Activated CD8-positive, alpha-beta memory T cell treated with anti-CD3 and anti-CD28 coated beads for 24 hours (primary cell): ENCODE measurements at regions not wholly inside any gene's neighbourhood (a gene's known extent, or its start where the extent isn't known, plus 50 kb on each side); places are given as distances from the start of the nearest gene placed in this dataset.
"Not testable (repeated sequence)": the region's sequence is repeated elsewhere in the genome, so short reads cannot be mapped to it uniquely, and the experiment has no call there.

Source experiments
- DNase-seq: peaks from one replicate; pipeline ENCODE4 v3.0.0-alpha.2; 2020

GRCh38 chr5:82886911-82887310 is 190.3 kb downstream of the TMEM167A start:
- no peak for DNase-seq

DNA sequence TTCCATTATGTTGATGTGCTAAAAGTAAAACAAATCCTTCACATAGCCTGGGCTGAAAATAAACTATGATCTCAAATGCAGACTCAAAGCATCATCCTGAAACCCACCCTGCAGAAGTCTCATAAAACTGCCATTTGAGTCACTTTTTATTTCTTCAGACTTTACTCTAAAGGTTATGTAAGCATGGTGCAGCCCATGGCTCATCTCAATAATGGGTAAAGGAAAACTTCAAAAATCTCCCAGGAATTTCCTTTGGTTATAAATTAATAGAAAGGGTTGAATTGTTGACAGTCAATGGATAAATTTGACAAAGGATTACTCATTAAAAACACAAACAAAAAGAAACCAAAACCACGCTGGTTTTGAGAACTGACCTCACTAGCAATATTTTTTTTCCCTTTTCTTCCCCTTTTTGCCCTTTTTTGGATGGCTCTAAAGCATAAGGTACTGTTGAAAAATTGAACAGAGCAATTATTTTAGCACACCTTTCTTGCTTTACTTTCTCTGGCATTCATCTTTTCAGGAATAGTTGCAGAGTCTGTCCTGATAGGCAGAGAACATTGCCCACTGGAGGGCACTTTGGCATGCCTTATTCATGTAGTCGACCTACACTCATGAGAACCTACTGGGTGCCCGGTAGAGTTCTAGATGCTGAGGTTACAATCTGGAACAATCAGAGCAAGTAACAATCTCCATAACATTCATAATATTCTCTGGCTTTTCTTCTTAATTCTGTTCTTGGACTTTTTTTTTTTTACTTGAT is 191.4 kb downstream of the TMEM167A start:
- no peak for DNase-seq

DNA sequence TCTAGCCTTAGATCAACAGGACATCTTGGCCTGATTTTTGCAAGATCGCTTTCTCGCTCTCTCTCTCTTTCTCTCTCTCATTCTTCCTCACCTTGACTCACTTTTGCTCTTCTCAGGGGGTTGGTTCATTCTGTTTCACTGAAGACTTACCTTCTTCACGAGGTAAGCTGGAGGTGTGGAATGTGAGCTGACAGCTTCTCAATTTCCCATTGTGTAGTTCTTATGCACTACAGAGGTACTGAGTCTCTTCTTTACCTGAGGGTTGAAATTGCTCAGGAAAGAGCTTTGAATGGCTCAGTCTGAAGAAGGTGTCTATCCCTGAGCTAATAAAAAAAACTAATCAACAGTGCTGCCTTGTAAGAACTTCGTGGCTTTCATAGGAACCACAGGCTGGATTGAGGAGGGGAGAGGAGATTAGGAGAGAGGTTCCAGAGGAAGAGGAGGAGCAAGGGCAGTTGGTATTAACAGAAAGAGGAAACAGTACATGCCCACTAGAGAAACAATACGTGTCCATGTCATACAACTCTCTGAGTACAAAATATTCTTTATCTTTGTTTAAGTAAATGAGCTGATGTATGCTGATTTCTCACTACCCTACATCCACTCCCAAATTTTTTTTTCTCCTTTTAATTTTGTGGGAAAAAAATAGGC is 192.2 kb downstream of the TMEM167A start:
- no peak for DNase-seq

GRCh38 chr5:82882316-82882715 is 194.9 kb downstream of the TMEM167A start:
- no peak for DNase-seq

DNA sequence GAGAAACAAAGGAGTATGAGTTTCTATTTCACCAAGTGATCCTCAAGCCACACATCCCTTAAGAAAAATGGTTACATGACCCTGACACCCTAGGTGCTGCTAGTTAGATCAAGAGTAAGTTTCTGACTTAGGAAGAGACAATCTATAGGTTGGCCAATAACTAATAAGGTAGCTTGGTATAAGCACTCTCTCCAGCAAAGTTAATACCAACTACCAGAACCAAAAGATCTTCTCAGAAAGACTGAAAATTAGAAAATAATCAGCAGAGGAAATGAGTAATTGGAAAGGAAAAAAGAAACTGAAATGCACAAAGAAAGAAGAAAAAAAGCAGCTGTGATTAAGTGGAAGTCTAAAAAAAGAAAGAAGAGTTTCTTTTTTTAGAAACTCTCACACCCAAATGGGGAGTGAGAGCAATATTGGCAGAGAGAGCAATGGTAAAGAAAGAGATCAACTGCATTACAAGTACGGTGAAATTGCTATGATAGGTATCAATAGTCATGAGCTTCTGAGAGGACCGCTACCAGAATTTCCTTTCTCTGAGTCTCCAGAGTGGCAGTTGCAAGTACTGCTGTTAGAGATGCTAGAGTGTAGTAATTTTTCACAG is 195.5 kb downstream of the TMEM167A start:
- no peak for DNase-seq

DNA sequence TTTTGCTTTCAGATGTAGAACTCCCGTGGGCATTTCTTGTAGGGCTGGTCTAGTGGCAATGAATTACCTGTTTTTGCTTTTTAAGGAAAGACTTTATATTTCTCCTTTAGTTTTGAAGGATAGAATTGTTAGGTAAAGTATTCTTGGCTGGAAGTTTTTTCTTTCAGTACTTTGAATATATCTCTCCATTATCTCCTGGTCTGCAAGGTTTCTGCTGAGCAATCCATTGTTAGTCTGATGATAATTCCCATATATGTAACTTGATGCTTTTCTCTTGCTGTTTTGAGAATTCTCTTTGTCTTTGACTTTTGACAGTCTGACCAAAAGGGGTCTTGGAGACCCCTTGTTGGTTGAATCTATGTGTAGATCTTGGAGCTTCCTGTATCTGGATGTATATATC is 198.1 kb downstream of the TMEM167A start:
- no peak for DNase-seq

- DNase-seq = no peak
Observed at GRCh38 chr5:82873452-82873851, 203.7 kb downstream of the TMEM167A start.

DNA sequence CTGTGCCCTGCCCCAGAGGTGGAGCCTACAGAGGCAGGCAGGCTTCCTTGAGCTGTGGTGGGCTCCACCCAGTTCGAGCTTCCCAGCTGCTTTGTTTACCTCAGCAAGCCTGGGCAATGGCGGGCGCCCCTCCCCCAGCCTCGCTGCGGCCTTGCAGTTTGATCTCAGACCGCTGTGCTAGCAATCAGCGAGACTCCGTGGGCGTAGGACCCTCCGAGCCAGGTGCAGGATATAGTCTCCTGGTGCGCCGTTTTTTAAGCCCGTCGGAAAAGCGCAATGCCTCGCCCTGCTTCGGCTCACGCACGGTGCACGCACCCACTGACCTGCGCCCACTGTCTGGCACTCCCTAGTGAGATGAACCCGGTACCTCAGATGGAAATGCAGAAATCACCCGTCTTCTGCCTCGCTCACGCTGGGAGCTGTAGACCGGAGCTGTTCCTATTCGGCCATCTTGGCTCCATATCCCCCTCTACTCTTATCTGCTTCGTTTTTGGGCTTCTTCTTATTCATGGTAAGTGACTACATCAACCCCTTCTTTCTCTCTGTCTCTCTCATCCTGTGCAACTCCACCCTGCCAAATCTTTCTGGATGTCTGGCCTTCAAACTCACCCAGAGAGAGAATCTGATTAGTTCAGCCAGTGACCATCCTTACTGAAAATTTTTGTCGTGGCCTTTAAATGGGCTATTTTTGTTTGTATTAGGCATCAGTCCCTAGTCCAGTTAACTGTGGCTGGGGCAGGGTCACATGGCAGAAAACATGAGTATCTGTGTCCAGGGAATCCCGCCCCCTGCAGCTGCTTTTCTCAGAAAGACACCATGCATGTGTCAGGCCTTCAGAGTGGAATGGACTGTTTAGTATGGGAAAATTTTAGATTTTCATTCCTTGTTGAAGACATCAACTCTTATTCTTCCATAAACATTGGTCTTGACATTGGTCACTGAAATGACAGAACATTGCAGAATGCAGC is 204.6 kb downstream of the TMEM167A start:
- not testable (repeated sequence) for DNase-seq

DNA sequence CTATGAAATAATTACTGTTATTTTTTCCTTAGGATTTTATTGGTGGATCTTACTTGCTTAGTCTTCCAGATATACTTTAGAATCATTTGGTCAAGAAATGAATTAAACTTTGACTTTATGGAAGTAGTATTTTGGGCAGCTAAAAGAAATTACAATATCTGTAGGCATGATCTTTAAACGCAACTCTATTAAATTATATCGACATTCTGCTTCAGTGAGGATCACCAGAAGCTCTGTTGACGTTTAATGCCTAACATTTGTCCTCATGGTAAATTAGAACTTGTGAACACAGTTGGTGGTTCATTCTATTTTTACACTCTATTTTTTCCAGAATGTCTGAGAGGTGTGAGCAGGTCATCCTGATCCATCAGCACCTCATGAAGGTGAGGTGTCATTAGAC is 211.6 kb downstream of the TMEM167A start:
- DNase-seq = no peak

- DNase-seq = no peak
Observed at GRCh38 chr5:82863266-82863665, 213.9 kb downstream of the TMEM167A start.

DNA sequence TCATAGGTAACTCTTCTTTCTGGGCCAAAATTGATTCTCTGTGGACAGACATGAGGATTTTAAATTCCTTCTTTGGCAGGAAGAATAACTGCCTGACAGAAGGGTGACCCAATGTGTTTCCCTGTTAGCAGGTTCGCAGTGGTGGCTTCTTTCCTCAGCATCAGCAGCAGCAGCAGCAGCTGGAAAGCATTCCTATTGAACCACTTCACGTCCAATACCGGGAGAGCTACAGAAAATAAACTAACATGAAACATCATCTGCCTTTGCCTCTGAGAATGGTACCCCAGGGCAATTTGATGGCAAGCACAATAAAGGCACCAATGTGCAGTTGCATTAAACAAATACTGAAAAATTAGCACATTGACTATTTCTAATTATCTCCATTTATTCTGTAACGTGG is 214.5 kb downstream of the TMEM167A start:
- no peak for DNase-seq

- DNase-seq = no peak
Observed at GRCh38 chr5:82862261-82862660, 214.9 kb downstream of the TMEM167A start.

DNA sequence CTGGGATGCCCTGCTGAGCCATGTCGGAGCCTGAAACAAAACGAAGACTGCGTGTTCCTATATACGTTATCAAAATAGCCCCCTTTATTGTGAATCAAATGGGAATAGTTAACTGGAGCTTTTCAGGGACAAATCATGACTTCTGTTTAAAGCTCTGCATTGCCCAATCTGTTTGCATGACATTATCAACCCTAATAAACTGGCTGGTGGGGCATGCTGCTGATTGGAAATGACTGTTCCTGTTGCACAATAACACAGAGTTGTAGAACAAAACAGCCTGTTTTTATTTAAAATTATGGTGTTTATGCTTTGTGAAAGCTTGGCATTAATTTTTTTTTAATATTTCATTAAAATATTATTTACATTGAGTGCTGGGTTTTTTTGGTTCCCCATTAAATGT is 215.5 kb downstream of the TMEM167A start:
- DNase-seq = no peak

GRCh38 chr5:82859451-82860140 is 217.6 kb downstream of the TMEM167A start:
- no peak for DNase-seq

GRCh38 chr5:82858151-82859025 is 218.8 kb downstream of the TMEM167A start:
- no peak for DNase-seq

DNA sequence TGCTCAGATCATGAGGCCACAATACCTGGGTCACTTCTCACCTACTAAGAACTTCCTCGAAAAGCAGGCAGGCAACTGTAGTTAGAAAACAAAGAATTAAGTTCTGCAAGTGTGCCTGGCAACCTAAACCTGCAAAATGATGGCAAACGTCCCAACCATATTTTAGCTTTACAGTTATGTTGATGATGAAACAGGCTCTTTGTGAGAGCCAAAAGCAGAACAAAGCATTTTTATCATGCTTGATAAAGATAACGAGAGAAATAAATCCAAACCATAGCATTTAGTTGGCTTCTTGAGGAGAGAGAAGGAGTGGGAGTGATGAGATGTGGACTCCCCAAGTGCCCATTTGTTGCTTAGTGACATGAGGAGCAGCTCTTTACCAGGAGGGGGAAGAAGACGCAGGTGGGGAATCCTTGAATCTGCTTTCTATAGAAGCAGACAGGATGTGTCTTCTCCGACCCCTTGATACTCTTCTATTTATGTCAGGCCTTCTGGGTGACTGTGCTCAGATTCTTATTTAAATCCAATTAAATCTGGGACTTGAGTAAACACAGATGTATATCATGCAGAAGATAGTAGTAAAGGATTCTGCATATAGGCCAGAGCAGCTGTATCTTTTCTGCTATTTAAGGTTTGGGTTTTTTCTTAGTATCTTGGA is 221.2 kb downstream of the TMEM167A start:
- DNase-seq = no peak

- DNase-seq = no peak
Observed at GRCh38 chr5:82854956-82855355, 222.2 kb downstream of the TMEM167A start.

- no peak for DNase-seq
Observed at GRCh38 chr5:82851471-82851870, 225.7 kb downstream of the TMEM167A start.

- DNase-seq = no peak
Observed at GRCh38 chr5:82850393-82850792, 226.8 kb downstream of the TMEM167A start.

- no peak for DNase-seq
Observed at GRCh38 chr5:82849885-82850284, 227.3 kb downstream of the TMEM167A start.

DNA sequence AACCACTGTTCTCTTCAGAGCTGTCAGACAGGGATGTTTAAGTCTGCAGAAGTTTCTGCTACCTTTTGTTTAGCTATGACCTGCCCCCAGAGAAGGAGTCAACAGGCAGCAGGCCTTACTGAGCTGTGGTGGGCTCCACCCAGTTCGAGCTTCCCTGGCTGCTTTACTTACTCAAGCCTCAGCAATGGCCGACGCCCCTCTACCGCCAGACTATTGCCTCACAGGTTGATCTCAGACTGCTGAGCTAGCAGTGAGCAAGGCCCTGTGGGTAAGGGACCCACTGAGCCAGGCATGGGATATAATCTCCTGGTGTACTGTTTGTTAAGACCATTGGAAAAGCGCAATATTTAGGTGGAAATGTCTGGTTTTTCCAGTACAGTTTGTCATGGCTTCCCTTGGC is 229.6 kb downstream of the TMEM167A start:
- no peak for DNase-seq
